Body of pancreas (tissue), 4 donors: ENCODE measurements at regions not wholly inside any gene's neighbourhood (a gene's known extent, or its start where the extent isn't known, plus 50 kb on each side); places are given as distances from the start of the nearest gene placed in this dataset.

Experiments used
- ATAC-seq: fragments of 150-250 bp; one replicate; pipeline ENCODE4 v1.9.1; 2016
- DNase-seq, 4 donors: peaks; one replicate each; pipeline ENCODE4 v3.0.0-alpha.2; 2019
- H3K27ac ChIP-seq, 4 donors: fragments of 200-600 bp; sonication (generic); 1 replicate in 3 of 4; 2 replicates in 1 of 4; pipeline versions ENCODE4 v1.5.1 to v1.6.1; 2016 to 2019; ENCODE audit warnings: mild to moderate bottlenecking in 1 of 4, mixed read lengths in 1 of 4, moderate library complexity in 1 of 4
- H3K27me3 ChIP-seq, 2 donors: fragments of 200-600 bp; sonication (generic); one replicate each; pipeline ENCODE4 v1.6.0; 2016; ENCODE audit warnings: mild to moderate bottlenecking in 1 of 2
- H3K36me3 ChIP-seq, 2 donors: fragments of 200-600 bp; sonication (generic); replicated peaks in 1 of 2; 2 replicates each; pipeline ENCODE4 v1.5.1; 2016; ENCODE audit warnings: low read depth in 2 of 2; ENCODE audit not compliant: insufficient read depth in 1 of 2
- H3K4me1 ChIP-seq: fragments of 200-600 bp; sonication (generic); one replicate; pipeline ENCODE4 v1.6.0; 2016
- H3K4me3 ChIP-seq, 2 donors: fragments of 200-600 bp; sonication (generic); 1 replicate in 1 of 2; 2 replicates in 1 of 2; pipeline ENCODE4 v1.5.1; 2016 to 2019
- H3K9me3 ChIP-seq, 3 donors: fragments of 200-600 bp; sonication (generic); 1 replicate in 2 of 3; 2 replicates in 1 of 3; pipeline ENCODE4 v1.5.1; 2016
- CTCF ChIP-seq, 7 experiments: fragments of 450-650 bp in 4 of 7; fragments of 200-600 bp in 3 of 7; sonication (generic) in 3 of 7; IDR thresholded peaks; one replicate each; pipeline ENCODE4 v1.5.1; 2016 to 2019; ENCODE audit warnings: antibody characterized with exemption in 7 of 7
- POLR2A ChIP-seq, 3 donors: fragments of 450-650 bp; IDR thresholded peaks; one replicate each; pipeline ENCODE4 v1.6.1; 2016; ENCODE audit warnings: antibody characterized with exemption in 3 of 3, mild to moderate bottlenecking in 2 of 3
- WGBS, 2 donors: methylation state at CpG; one replicate each; pipeline ENCODE4 v1.1.5; 2017; 5-methylcytosine and 5-hydroxymethylcytosine counted together
- intact Hi-C: fragments of 100-400 bp; cut with DNase I; formaldehyde crosslinking; loops from one replicate; pipeline ENCODE4 v1.15.1; 2023

GRCh38 chr3:72543246-72543645 is 305.0 kb downstream of the SHQ1 start:
- no peak overlapping the region for H3K27ac ChIP-seq
- no peaks in the 10 kb centered on the region for H3K27me3 ChIP-seq
- ATAC-seq (no peak), DNase-seq (no peak)
- no peaks in the 10 kb centered on the region for H3K36me3 ChIP-seq
- H3K4me1 ChIP-seq: no peaks in the 10 kb centered on the region
- WGBS, 2 donors: 86 to 91% methylated on average over 3 of the region's 3 CpGs
- H3K9me3 ChIP-seq: no peaks in the 10 kb centered on the region
- intact Hi-C loops: no loop called here
- TF ChIP-seq POLR2A (IDR thresholded peaks at IDR 0.05): no peak
- TF ChIP-seq CTCF (IDR thresholded peaks at IDR 0.05): no peak
- H3K4me3 ChIP-seq: no peak overlapping the region

GRCh38 chr3:72542781-72543180 is 305.5 kb downstream of the SHQ1 start:
- WGBS, 2 donors: 91 to 96% methylated on average over 6 of the region's 6 CpGs
- intact Hi-C loops: no loop called here
- TF ChIP-seq CTCF (IDR thresholded peaks at IDR 0.05) (no peak), POLR2A (IDR thresholded peaks at IDR 0.05) (no peak)

GRCh38 chr3:72539856-72540255 is 308.4 kb downstream of the SHQ1 start:
- no peak for DNase-seq
- intact Hi-C loops: no loop called here
- TF ChIP-seq CTCF (IDR thresholded peaks at IDR 0.05) (no peak), POLR2A (IDR thresholded peaks at IDR 0.05) (no peak)

More at GRCh38 chr3:72542781-72543180, 305.5 kb downstream of the SHQ1 start:
- H3K9me3 ChIP-seq: no peaks in the 10 kb centered on the region
- H3K4me1 ChIP-seq: no peaks in the 10 kb centered on the region
- H3K36me3 ChIP-seq: no peaks in the 10 kb centered on the region
- no peaks in the 10 kb centered on the region for H3K27me3 ChIP-seq
- no peak overlapping the region for H3K27ac ChIP-seq
- DNase-seq (no peak), ATAC-seq (no peak)
- no peak overlapping the region for H3K4me3 ChIP-seq

GRCh38 chr3:72538070-72538745 is 310.0 kb downstream of the SHQ1 start:
- no peaks in the 10 kb centered on the region for H3K4me1 ChIP-seq
- DNase-seq: no peak
- no peaks in the 10 kb centered on the region for H3K36me3 ChIP-seq
- no peaks in the 10 kb centered on the region for H3K9me3 ChIP-seq
- no peak overlapping the region for H3K4me3 ChIP-seq
- TF ChIP-seq CTCF (IDR thresholded peaks at IDR 0.05) (no peak), POLR2A (IDR thresholded peaks at IDR 0.05) (no peak)
- no peaks in the 10 kb centered on the region for H3K27me3 ChIP-seq
- no peak overlapping the region for H3K27ac ChIP-seq
- intact Hi-C loops: no loop called here
- WGBS, 2 donors: 66 to 69% methylated on average over 6 of the region's 6 CpGs
- ATAC-seq: no peak

More at GRCh38 chr3:72539856-72540255, 308.4 kb downstream of the SHQ1 start:
- Histone ChIP-seq H3K9me3 (no peaks in the 10 kb centered on the region), H3K4me1 (no peaks in the 10 kb centered on the region), H3K4me3 (no peak overlapping the region), H3K27ac (no peak overlapping the region), H3K27me3 (no peaks in the 10 kb centered on the region), H3K36me3 (no peaks in the 10 kb centered on the region)
- ATAC-seq: no peak
- WGBS, 2 donors: 68 to 85% methylated on average over 5 of the region's 5 CpGs

GRCh38 chr3:72537448-72537847 is 310.8 kb downstream of the SHQ1 start:
- Histone ChIP-seq H3K27me3 (no peaks in the 10 kb centered on the region), H3K4me1 (no peaks in the 10 kb centered on the region), H3K27ac (no peak overlapping the region), H3K9me3 (no peaks in the 10 kb centered on the region), H3K4me3 (no peak overlapping the region), H3K36me3 (no peaks in the 10 kb centered on the region)
- DNase-seq (no peak), ATAC-seq (no peak)
- 87% methylated on average over 5 to 6 of the region's 6 CpGs for WGBS, 2 donors
- TF ChIP-seq POLR2A (IDR thresholded peaks at IDR 0.05) (no peak), CTCF (IDR thresholded peaks at IDR 0.05) (no peak)
- intact Hi-C loops: no loop called here
